Endothelial cell (in vitro differentiated cells): ENCODE measurements at regions not wholly inside any gene's neighbourhood (a gene's known extent, or its start where the extent isn't known, plus 50 kb on each side); places are given as distances from the start of the nearest gene placed in this dataset.

Experiments
- DNase-seq: peaks from one replicate; pipeline ENCODE4 v3.0.0; 2021; ENCODE audit warnings: low spot score
- H3K27ac Mint-ChIP-seq: one replicate; pipeline ENCODE4 v1.8.0; 2021; ENCODE audit warnings: mixed read lengths, inconsistent platforms; ENCODE audit not compliant: unreplicated experiment
- H3K27me3 Mint-ChIP-seq: one replicate; pipeline ENCODE4 v1.8.0; 2021; ENCODE audit warnings: mild to moderate bottlenecking, moderate library complexity, mixed read lengths, inconsistent platforms; ENCODE audit not compliant: unreplicated experiment
- H3K36me3 Mint-ChIP-seq: one replicate; pipeline ENCODE4 v1.8.0; 2021; ENCODE audit warnings: mild to moderate bottlenecking, low read depth, mixed read lengths, inconsistent platforms; ENCODE audit not compliant: unreplicated experiment
- H3K4me1 Mint-ChIP-seq: one replicate; pipeline ENCODE4 v1.8.0; 2021; ENCODE audit warnings: mild to moderate bottlenecking, mixed read lengths, inconsistent platforms; ENCODE audit not compliant: unreplicated experiment
- H3K4me3 Mint-ChIP-seq: one replicate; pipeline ENCODE4 v1.8.0; 2021; ENCODE audit warnings: mild to moderate bottlenecking, mixed read lengths, inconsistent platforms; ENCODE audit not compliant: unreplicated experiment
- H3K9me3 Mint-ChIP-seq: one replicate; pipeline ENCODE4 v1.8.0; 2021; ENCODE audit warnings: mixed read lengths, inconsistent platforms; ENCODE audit not compliant: unreplicated experiment
- CTCF ChIP-seq: fragments of 200-600 bp; sonication (generic); IDR thresholded peaks from one replicate; pipeline ENCODE4 v1.5.0; 2021; ENCODE audit warnings: antibody characterized with exemption; ENCODE audit not compliant: unreplicated experiment

GRCh38 chr19:5222821-5223321 lies 117.7 kb downstream of the PTPRS start:
- no peaks in the 10 kb centered on the region for H3K9me3 Mint-ChIP-seq
- H3K4me3 Mint-ChIP-seq, result no peak overlapping the region
- TF ChIP-seq CTCF, result no peak
- H3K4me1 Mint-ChIP-seq, result no peaks in the 10 kb centered on the region
- no peak overlapping the region for H3K27ac Mint-ChIP-seq
- peaks cover 11% of the 10 kb centered on the region for H3K27me3 Mint-ChIP-seq
- H3K36me3 Mint-ChIP-seq, result peaks cover 29% of the 10 kb centered on the region
- DNase-seq, result no peak

- peaks cover 36% of the 10 kb centered on the region for H3K36me3 Mint-ChIP-seq
- H3K27ac Mint-ChIP-seq, result no peak overlapping the region
- DNase-seq, result no peak
- peaks cover 8% of the 10 kb centered on the region for H3K27me3 Mint-ChIP-seq
- H3K9me3 Mint-ChIP-seq, result no peaks in the 10 kb centered on the region
- H3K4me3 Mint-ChIP-seq, result peak overlapping the region; percentile 22
- H3K4me1 Mint-ChIP-seq, result no peaks in the 10 kb centered on the region
- TF ChIP-seq CTCF, result no peak
Observed at GRCh38 chr19:5222178-5222577, 118.4 kb downstream of the PTPRS start.

- Mint-ChIP-seq H3K27ac (no peak overlapping the region), H3K9me3 (no peaks in the 10 kb centered on the region)
- no peak for TF ChIP-seq CTCF
Observed at GRCh38 chr19:5220866-5221265, 119.7 kb downstream of the PTPRS start.

GRCh38 chr19:5220361-5220760 lies 120.3 kb downstream of the PTPRS start:
- Mint-ChIP-seq H3K27me3 (peaks cover 7% of the 10 kb centered on the region), H3K4me1 (no peaks in the 10 kb centered on the region), H3K27ac (no peak overlapping the region), H3K36me3 (peaks cover 39% of the 10 kb centered on the region), H3K4me3 (no peak overlapping the region), H3K9me3 (no peaks in the 10 kb centered on the region)
- no peak for TF ChIP-seq CTCF
- DNase-seq, result no peak

More at GRCh38 chr19:5220866-5221265, 119.7 kb downstream of the PTPRS start:
- no peaks in the 10 kb centered on the region for H3K4me1 Mint-ChIP-seq
- no peak overlapping the region for H3K4me3 Mint-ChIP-seq
- peaks cover 6% of the 10 kb centered on the region for H3K27me3 Mint-ChIP-seq
- no peak for DNase-seq
- peaks cover 39% of the 10 kb centered on the region for H3K36me3 Mint-ChIP-seq

- Mint-ChIP-seq H3K27ac (no peak overlapping the region), H3K36me3 (peaks cover 45% of the 10 kb centered on the region), H3K27me3 (peaks cover 7% of the 10 kb centered on the region), H3K9me3 (no peaks in the 10 kb centered on the region), H3K4me1 (no peaks in the 10 kb centered on the region), H3K4me3 (no peak overlapping the region)
- TF ChIP-seq CTCF, result no peak
- DNase-seq, result no peak
Observed at GRCh38 chr19:5219551-5220304, 120.9 kb downstream of the PTPRS start.
